Bronchial epithelial cell (primary cell): ENCODE measurements at regions not wholly inside any gene's neighbourhood (a gene's known extent, or its start where the extent isn't known, plus 50 kb on each side); places are given as distances from the start of the nearest gene placed in this dataset.
"Not testable (repeated sequence)": the region's sequence is repeated elsewhere in the genome, so short reads cannot be mapped to it uniquely, and the experiment has no call there.

Source experiments
- DNase-seq: peaks from one replicate; pipeline ENCODE4 v3.0.0-alpha.2; 2010; ENCODE audit warnings: low read depth
- FAIRE-seq: peaks from 2 replicates; lab custom pipeline; 2011; peaks lifted over from hg19 to GRCh38; lab: Jason Lieb, UNC
- H3K27me3 ChIP-seq: 2 replicates; pipeline ENCODE4 v1.5.1; 2011; ENCODE audit warnings: low read length; ENCODE audit not compliant: control insufficient read depth, insufficient read depth
- H3K36me3 ChIP-seq: 2 replicates; pipeline ENCODE4 v1.5.1; 2011; ENCODE audit warnings: low read length; ENCODE audit not compliant: control insufficient read depth, insufficient read depth
- H3K4me3 ChIP-seq: 2 replicates; pipeline ENCODE4 v1.5.1; 2011; ENCODE audit warnings: mild to moderate bottlenecking, low read depth, low read length, control low read depth
- CTCF ChIP-seq: IDR thresholded peaks from 2 replicates; pipeline ENCODE4 v1.5.1; 2011; ENCODE audit warnings: mild to moderate bottlenecking, moderate library complexity, low read length, control low read depth, inconsistent platforms; ENCODE audit not compliant: insufficient read depth, severe bottlenecking

GRCh38 chr10:46169736-46170135, 117.1 kb upstream of the ANTXRL start:
- H3K36me3 ChIP-seq = no peaks in the 10 kb centered on the region
- no peak for FAIRE-seq
- DNase-seq = no peak
- H3K4me3 ChIP-seq = no peak overlapping the region
- no peaks in the 10 kb centered on the region for H3K27me3 ChIP-seq
- TF ChIP-seq CTCF = no peak

GRCh38 chr10:46170789-46171188, 116.0 kb upstream of the ANTXRL start:
- no peak for TF ChIP-seq CTCF
- FAIRE-seq (no peak), DNase-seq (no peak)
- no peaks in the 10 kb centered on the region for H3K27me3 ChIP-seq
- no peaks in the 10 kb centered on the region for H3K36me3 ChIP-seq
- no peak overlapping the region for H3K4me3 ChIP-seq

GRCh38 chr10:46171661-46172060, 115.1 kb upstream of the ANTXRL start:
- FAIRE-seq = no peak

GRCh38 chr10:46175296-46175695, 111.5 kb upstream of the ANTXRL start:
- DNase-seq (no peak), FAIRE-seq (no peak)
- Histone ChIP-seq H3K36me3 (no peaks in the 10 kb centered on the region), H3K4me3 (no peak overlapping the region), H3K27me3 (no peaks in the 10 kb centered on the region)
- no peak for TF ChIP-seq CTCF

More at GRCh38 chr10:46171661-46172060, 115.1 kb upstream of the ANTXRL start:
- Histone ChIP-seq H3K36me3 (no peaks in the 10 kb centered on the region), H3K4me3 (no peak overlapping the region), H3K27me3 (no peaks in the 10 kb centered on the region)
- TF ChIP-seq CTCF = no peak
- DNase-seq = no peak

GRCh38 chr10:46175831-46176230, 111.0 kb upstream of the ANTXRL start:
- DNase-seq (no peak), FAIRE-seq (no peak)
- no peak for TF ChIP-seq CTCF
- Histone ChIP-seq H3K36me3 (no peaks in the 10 kb centered on the region), H3K27me3 (no peaks in the 10 kb centered on the region), H3K4me3 (no peak overlapping the region)

- not testable (repeated sequence) for H3K27me3 ChIP-seq, H3K36me3 ChIP-seq, H3K4me3 ChIP-seq, FAIRE-seq, DNase-seq
Observed at GRCh38 chr10:46187431-46187830, 99.4 kb upstream of the ANTXRL start.
